Skeletal muscle tissue (tissue), 3 donors: ENCODE measurements at regions not wholly inside any gene's neighbourhood (a gene's known extent, or its start where the extent isn't known, plus 50 kb on each side); places are given as distances from the start of the nearest gene placed in this dataset.

Source experiments
- H3K27ac ChIP-seq: one replicate; pipeline ENCODE4 v1.7.0; 2013; ENCODE audit warnings: mild to moderate bottlenecking, low read depth, low read length, inconsistent platforms
- H3K27me3 ChIP-seq, 3 donors: one replicate each; pipeline ENCODE4 v1.7.0; 2013; ENCODE audit warnings: low read length in 3 of 3; ENCODE audit not compliant: control insufficient read depth in 3 of 3, insufficient read depth in 3 of 3
- H3K36me3 ChIP-seq, 3 donors: one replicate each; pipeline ENCODE4 v1.7.0; 2013; ENCODE audit warnings: low read length in 3 of 3; ENCODE audit not compliant: control insufficient read depth in 3 of 3, insufficient read depth in 3 of 3
- H3K4me1 ChIP-seq, 3 donors: one replicate each; pipeline ENCODE4 v1.7.0; 2013; ENCODE audit warnings: low read length in 3 of 3, mild to moderate bottlenecking in 3 of 3; ENCODE audit not compliant: control insufficient read depth in 3 of 3, insufficient read depth in 3 of 3
- H3K4me3 ChIP-seq, 3 donors: one replicate each; pipeline ENCODE4 v1.7.0; 2013; ENCODE audit warnings: low read length in 3 of 3
- H3K9ac ChIP-seq, 3 donors: one replicate each; pipeline ENCODE4 v1.7.0; 2013; ENCODE audit warnings: low read length in 3 of 3, mild to moderate bottlenecking in 3 of 3, moderate library complexity in 2 of 3, low read depth in 1 of 3
- H3K9me3 ChIP-seq, 3 donors: one replicate each; pipeline ENCODE4 v1.7.0; 2013; ENCODE audit warnings: low read length in 3 of 3; ENCODE audit not compliant: control insufficient read depth in 3 of 3
- donor health status: Osteomylitis.

DNA sequence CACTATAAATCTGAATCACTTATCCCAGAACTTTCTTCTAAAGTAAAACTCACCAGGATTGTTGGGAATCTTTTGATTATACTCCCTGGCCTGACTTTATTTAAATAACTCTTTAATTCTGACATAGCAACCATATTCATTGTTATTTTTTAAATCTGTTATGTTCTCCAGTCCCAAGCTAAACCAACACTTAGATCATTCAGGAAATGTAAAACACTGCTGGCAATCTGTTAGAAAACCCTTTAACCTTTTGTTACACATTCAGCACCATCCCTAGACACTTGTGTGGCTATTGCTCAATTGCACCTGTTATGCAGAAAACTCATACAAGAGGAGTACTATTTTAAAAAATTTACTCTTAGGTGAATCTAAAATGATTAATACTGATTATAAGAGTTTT lies 101.8 kb upstream of the NHSL1 start:
- Histone ChIP-seq H3K27me3 (no peaks in the 10 kb centered on the region), H3K9me3 (no peaks in the 10 kb centered on the region), H3K9ac (no peak overlapping the region), H3K36me3 (no peaks in the 10 kb centered on the region), H3K4me3 (no peak overlapping the region), H3K4me1 (no peaks in the 10 kb centered on the region), H3K27ac (no peak overlapping the region)

DNA sequence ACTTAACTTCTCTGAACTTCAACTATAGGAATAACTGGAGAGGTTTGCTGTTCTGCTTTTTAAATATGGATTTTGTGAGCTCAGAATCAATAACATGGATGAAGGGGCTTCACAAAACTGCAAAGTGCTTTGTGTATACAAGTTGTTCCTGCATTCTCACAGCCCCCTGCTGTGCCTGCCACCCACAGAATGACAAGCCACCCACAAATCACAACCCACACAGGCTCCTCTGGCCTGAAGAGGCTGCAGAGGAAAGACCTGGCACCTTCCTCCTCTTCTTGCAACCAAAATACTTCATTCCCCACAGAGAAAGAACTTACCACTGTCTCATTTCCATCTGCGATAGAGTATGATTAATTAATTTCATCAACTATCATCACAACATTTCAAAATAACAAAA lies 106.7 kb upstream of the NHSL1 start:
- Histone ChIP-seq H3K27me3 (no peaks in the 10 kb centered on the region), H3K4me3 (no peak overlapping the region), H3K36me3 (no peaks in the 10 kb centered on the region), H3K9ac (no peak overlapping the region), H3K9me3 (no peaks in the 10 kb centered on the region), H3K27ac (no peak overlapping the region), H3K4me1 (no peaks in the 10 kb centered on the region)

DNA sequence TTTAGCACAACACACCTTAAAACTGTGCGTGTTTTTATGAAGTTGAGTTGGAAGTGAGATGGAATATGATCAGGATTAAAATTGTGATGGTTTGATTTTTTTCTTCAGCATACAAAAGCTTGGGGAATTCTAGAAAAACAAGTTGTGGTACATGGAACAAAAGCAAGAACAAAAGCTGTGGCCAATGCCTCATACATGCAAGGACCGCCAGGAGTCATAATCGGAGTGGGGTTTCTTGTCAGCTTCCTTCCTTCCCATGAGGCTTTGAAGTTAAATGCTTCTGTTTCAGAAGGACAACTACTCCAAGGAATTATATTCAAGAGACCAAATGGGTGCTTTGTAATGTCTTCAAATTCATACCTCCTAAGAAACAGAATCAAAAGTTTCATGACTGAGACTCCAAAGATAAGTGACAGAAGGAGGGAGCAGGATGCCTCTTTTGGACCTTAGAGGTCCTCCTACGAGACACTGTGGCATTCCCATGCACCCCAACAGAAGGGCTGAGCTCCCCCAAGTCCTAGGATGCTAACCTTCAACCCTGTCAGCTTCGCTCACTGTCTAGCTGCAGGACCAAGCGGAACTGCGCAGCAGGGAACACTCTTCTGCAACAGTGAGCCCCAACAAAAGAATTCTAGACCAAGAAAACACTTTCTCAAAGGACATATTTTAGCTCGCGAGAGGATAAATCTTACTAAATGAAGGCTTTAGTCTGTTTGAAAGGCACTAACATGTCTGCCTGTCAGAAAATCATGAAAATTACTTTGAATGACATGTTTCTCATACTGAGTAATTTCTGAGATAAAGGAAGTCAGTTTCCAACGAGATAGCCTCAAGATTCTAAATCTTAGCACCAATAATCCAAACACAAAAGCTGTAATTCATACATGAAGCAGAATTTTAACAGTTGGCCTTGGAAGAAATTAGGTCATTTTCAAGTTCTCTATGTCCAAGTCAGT lies 108.5 kb upstream of the NHSL1 start:
- no peak overlapping the region for H3K9ac ChIP-seq
- H3K36me3 ChIP-seq: no peaks in the 10 kb centered on the region
- H3K9me3 ChIP-seq: no peaks in the 10 kb centered on the region
- H3K27ac ChIP-seq: no peak overlapping the region
- no peaks in the 10 kb centered on the region for H3K27me3 ChIP-seq
- no peaks in the 10 kb centered on the region for H3K4me1 ChIP-seq
- H3K4me3 ChIP-seq: no peak overlapping the region

DNA sequence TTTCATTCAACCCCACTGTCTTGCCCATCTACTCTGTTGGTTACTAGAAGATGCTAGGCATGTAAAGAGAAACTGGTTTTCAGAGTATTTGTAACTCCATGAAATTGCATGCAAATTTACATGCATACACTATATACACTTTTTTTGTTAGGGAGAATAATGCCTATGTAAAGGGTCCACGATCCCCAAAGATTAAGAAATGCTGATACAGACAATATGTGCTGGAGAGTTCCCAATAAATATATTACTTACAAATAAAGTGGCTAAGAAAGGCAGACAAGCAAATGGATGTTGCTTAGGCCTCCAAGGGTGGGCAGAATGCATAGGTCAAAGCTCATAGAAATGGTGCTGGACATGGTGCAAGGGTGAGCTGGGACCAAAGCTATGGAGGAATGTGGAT lies 109.6 kb upstream of the NHSL1 start:
- Histone ChIP-seq H3K4me3 (no peak overlapping the region), H3K9me3 (no peaks in the 10 kb centered on the region), H3K9ac (no peak overlapping the region), H3K4me1 (no peaks in the 10 kb centered on the region), H3K27me3 (no peaks in the 10 kb centered on the region), H3K27ac (no peak overlapping the region), H3K36me3 (no peaks in the 10 kb centered on the region)

DNA sequence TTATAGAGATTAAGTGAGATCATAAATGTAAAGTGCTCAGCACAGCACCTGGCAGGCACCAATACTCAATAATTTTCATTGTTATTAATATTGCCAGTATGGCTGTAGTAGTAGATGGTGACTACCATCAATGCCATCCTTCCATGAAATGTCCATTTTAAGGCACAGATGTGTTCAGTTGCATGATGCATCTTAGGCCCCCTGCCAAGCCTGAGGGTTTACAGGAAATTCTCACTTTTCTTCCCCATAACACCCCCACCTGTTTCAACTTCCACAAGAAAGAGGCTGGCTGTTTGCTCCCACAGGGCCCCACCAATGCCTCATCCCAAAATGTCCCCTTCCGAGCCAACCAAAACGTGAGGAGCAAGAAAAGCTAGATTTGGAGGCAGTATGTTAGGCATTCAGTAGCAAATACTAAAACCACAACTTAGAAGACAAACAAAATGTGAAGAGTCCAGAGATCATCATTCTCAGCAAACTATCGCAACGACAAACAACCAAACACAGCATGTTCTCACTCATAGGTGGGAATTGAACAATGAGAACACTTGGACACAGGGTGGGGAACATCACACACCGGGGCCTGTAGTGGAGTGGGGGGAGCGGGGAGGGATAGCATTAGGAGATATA lies 110.6 kb upstream of the NHSL1 start:
- Histone ChIP-seq H3K4me1 (no peaks in the 10 kb centered on the region), H3K27ac (no peak overlapping the region), H3K27me3 (no peaks in the 10 kb centered on the region), H3K36me3 (no peaks in the 10 kb centered on the region), H3K4me3 (no peak overlapping the region), H3K9ac (no peak overlapping the region), H3K9me3 (no peaks in the 10 kb centered on the region)

DNA sequence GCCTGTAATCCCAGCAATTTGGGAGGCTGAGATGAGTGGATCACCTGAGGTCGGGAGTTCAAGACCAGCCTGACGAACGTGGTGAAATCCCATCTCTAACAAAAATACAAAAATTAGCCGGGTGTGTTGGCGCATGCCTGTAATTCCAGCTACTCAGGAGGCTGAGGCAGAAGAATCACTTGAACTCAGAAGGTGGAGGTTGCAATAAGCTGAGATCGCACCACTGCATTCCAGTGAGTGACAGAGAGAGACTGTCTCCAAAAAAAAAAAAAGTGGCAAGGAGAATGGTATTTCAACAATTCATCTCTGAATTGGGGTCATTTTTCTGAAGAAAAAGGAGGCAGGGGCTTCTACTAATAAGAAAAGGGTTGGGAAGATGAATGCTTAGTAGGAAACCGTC lies 111.5 kb upstream of the NHSL1 start:
- no peaks in the 10 kb centered on the region for H3K9me3 ChIP-seq

DNA sequence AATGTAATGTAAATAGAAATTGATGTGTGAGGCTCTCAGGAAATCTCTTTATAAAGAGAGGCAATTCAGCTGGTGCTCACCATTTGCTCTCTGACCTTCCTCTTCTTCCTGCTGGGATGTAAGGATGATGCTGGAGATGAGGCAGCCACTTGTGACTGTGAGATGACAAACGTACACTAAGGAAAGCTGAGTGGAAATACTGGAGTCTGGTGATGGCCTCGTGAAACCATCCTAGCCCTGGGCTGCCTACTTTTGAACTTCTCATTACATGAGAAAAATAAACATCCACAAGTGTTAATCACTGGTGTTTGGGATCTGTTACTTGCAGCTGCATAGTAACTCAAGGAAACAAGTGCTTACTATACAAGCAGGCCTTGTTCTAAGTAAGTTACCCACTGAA lies 114.9 kb upstream of the NHSL1 start:
- H3K4me1 ChIP-seq: no peaks in the 10 kb centered on the region
- no peak overlapping the region for H3K9ac ChIP-seq
- no peaks in the 10 kb centered on the region for H3K36me3 ChIP-seq
- H3K9me3 ChIP-seq: no peaks in the 10 kb centered on the region
- H3K27ac ChIP-seq: no peak overlapping the region
- H3K4me3 ChIP-seq: no peak overlapping the region
- H3K27me3 ChIP-seq: no peaks in the 10 kb centered on the region

More for the DNA sequence above, 111.5 kb upstream of the NHSL1 start:
- Histone ChIP-seq H3K27ac (no peak overlapping the region), H3K4me3 (no peak overlapping the region), H3K4me1 (no peaks in the 10 kb centered on the region), H3K27me3 (no peaks in the 10 kb centered on the region), H3K9ac (no peak overlapping the region), H3K36me3 (no peaks in the 10 kb centered on the region)

DNA sequence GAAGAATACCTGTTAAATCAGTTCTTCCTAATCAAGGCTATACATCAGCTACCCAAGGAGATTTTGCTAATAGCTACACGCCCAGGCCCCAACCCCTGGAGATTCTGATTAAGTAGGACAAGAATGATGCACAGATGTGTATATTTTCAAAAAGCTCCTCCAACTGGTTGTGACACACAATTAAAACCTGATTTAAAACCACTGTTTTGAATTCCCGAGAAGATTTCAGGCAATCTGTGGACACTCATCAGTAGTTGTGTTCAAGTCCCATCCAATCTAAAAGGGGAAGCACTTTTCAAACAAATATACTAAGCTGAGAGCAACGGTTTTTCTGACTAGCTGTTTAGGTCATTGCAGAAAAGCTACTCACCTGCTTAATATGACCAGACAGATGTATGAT lies 118.9 kb upstream of the NHSL1 start:
- H3K4me3 ChIP-seq: no peak overlapping the region
- H3K36me3 ChIP-seq: no peaks in the 10 kb centered on the region
- no peak overlapping the region for H3K27ac ChIP-seq
- no peaks in the 10 kb centered on the region for H3K4me1 ChIP-seq
- H3K9ac ChIP-seq: no peak overlapping the region
- H3K9me3 ChIP-seq: no peaks in the 10 kb centered on the region
- H3K27me3 ChIP-seq: no peaks in the 10 kb centered on the region

DNA sequence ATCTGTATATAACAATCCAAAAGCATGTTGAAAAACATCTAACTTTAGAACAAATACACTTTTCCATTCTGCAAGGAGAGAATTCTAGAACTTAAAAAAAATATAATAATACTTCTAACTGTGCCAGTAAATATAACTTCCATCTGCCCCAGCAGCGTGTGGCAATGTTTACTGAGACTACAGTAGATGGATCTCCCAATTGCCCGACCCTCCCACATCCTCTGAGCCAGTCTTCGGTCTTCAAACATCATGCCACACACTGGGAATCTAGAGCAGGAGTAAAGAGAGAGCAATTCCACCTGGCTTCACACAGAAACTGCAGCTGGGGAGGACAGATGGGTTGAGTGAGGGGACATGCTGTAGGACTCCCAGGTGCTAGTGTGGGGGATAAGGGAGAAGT lies 121.3 kb upstream of the NHSL1 start:
- no peaks in the 10 kb centered on the region for H3K27me3 ChIP-seq
- H3K4me3 ChIP-seq: no peak overlapping the region
- H3K9me3 ChIP-seq: no peaks in the 10 kb centered on the region
- H3K27ac ChIP-seq: no peak overlapping the region
- no peaks in the 10 kb centered on the region for H3K36me3 ChIP-seq
- no peak overlapping the region for H3K9ac ChIP-seq
- no peaks in the 10 kb centered on the region for H3K4me1 ChIP-seq

DNA sequence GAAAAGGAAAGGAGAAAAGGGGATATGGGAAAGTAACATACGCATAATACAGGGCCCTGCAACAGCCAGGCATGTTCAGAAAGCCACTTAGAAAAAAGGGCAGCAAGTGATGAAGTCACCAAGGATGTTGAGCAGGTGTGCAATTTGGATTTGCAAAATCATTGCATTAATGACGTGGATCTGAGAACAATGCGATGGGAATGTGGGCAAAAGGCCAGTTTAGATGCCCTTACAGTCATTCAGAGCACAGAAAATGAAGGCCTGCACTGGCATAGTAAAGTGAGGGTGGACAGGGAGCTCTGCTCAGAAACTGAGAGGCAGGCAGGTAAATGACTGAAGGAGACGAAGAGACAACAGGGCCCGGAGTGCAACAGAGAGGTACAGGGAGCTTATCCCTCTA lies 123.7 kb upstream of the NHSL1 start:
- no peaks in the 10 kb centered on the region for H3K27me3 ChIP-seq
- no peaks in the 10 kb centered on the region for H3K9me3 ChIP-seq
- H3K27ac ChIP-seq: no peak overlapping the region
- no peak overlapping the region for H3K9ac ChIP-seq
- H3K4me3 ChIP-seq: no peak overlapping the region
- no peaks in the 10 kb centered on the region for H3K36me3 ChIP-seq
- H3K4me1 ChIP-seq: no peaks in the 10 kb centered on the region
